K562 (cell line): ENCODE measurements at regions not wholly inside any gene's neighbourhood (a gene's known extent, or its start where the extent isn't known, plus 50 kb on each side); places are given as distances from the start of the nearest gene placed in this dataset.
A peak's percentile ranks its signal among the peaks of the same experiment; 100 is the strongest.

Experiments used
- ATAC-seq: fragments of 200-7000 bp; cut with Tn5 transposase; 3 replicates; pipeline ENCODE4 v1.9.1; 2020; ENCODE audit warnings: moderate library complexity
- BruUV-seq: library from RNA; stranded (reverse); fragments of 400-500 nt; replicated peaks from 2 replicates; lab custom pipeline; 2021; lab: Mats Ljungman, UMichigan
- CTCF ChIA-PET: fragments of 300-600 bp; formaldehyde crosslinking; extraction: SDS; loops from one replicate; lab custom pipeline; 2021; ENCODE audit warnings: low intra/inter-chr PET ratio; lab: Yijun Ruan, JAX
- POLR2A ChIA-PET: fragments of 300-600, 350-650 bp; sonication (Branson Sonifier 250); formaldehyde crosslinking; extraction: SDS; loops from one replicate; lab custom pipeline; 2021; ENCODE audit warnings: antibody characterized with exemption, inconsistent platforms; lab: Yijun Ruan, JAX
- DNase-seq, 4 experiments: peaks; one replicate each; pipeline versions ENCODE4 v3.0.0 to v3.0.0-alpha.2; 2011 to 2018; ENCODE audit warnings: low spot score in 3 of 4, mixed read lengths in 3 of 4; ENCODE audit errors: extremely low read depth in 1 of 4
- FAIRE-seq: peaks from 2 replicates; lab custom pipeline; 2011; peaks lifted over from hg19 to GRCh38; lab: Jason Lieb, UNC
- H2AFZ ChIP-seq: 2 replicates; pipeline ENCODE4 v1.6.0; 2011; ENCODE audit warnings: low read depth, low read length, control low read depth, inconsistent platforms
- H3K27ac ChIP-seq: fragments of 200-600 bp; 3 replicates; pipeline ENCODE4 v1.8.0; 2011; ENCODE audit warnings: low read depth, mild to moderate bottlenecking, control low read depth, inconsistent platforms, low read length, moderate library complexity, mixed read lengths; ENCODE audit errors: extremely low read depth
- H3K27me3 ChIP-seq, 2 experiments: fragments of 300-600 bp in 1 of 2; 2 replicates in 1 of 2; 3 replicates in 1 of 2; pipeline versions ENCODE4 v1.6.0 to v1.8.0; 2011; ENCODE audit warnings: inconsistent platforms in 2 of 2, low read length in 2 of 2, mild to moderate bottlenecking in 1 of 2, mixed read lengths in 1 of 2, moderate library complexity in 1 of 2; ENCODE audit not compliant: control insufficient read depth in 2 of 2, insufficient read depth in 2 of 2
- H3K36me3 ChIP-seq: fragments of 300-600 bp; 3 replicates; pipeline ENCODE4 v1.8.0; 2011; ENCODE audit warnings: mild to moderate bottlenecking, low read length, inconsistent platforms; ENCODE audit not compliant: control insufficient read depth, insufficient read depth
- H3K4me1 ChIP-seq, 2 experiments: fragments of 200-600 bp in 1 of 2; replicated peaks in 1 of 2; 2 replicates in 1 of 2; 3 replicates in 1 of 2; pipeline versions ENCODE4 v1.5.1 to v1.8.0; 2011; ENCODE audit warnings: inconsistent platforms in 2 of 2, low read length in 2 of 2, mild to moderate bottlenecking in 1 of 2, mixed read lengths in 1 of 2, moderate library complexity in 1 of 2; ENCODE audit not compliant: control insufficient read depth in 2 of 2, insufficient read depth in 2 of 2
- H3K4me2 ChIP-seq: 2 replicates; pipeline ENCODE4 v1.6.1; 2011; ENCODE audit warnings: low read length, control low read depth, inconsistent platforms, mixed read lengths; ENCODE audit not compliant: insufficient read depth
- H3K4me3 ChIP-seq: fragments of 200-600 bp; sonication (generic), shearing (Covaris generic); 2 replicates; pipeline ENCODE4 v1.5.1; 2016; ENCODE audit warnings: control low read depth, inconsistent platforms
- H3K79me2 ChIP-seq: fragments of 200-600 bp; 3 replicates; pipeline ENCODE4 v1.8.0; 2011; ENCODE audit warnings: low read length, inconsistent platforms; ENCODE audit not compliant: control insufficient read depth, insufficient read depth
- H3K9ac ChIP-seq, 2 experiments: 2 replicates each; pipeline versions ENCODE4 v1.6.0 to v1.6.1; 2011; ENCODE audit warnings: low read depth in 2 of 2, low read length in 2 of 2, control low read depth in 1 of 2, inconsistent platforms in 1 of 2, mild to moderate bottlenecking in 1 of 2, mixed read lengths in 1 of 2; ENCODE audit not compliant: insufficient read depth in 1 of 2
- H3K9me1 ChIP-seq: one replicate; pipeline ENCODE4 v1.6.0; 2011; ENCODE audit warnings: inconsistent platforms, mild to moderate bottlenecking, low read length, moderate library complexity; ENCODE audit not compliant: control insufficient read depth, insufficient read depth
- H3K9me3 ChIP-seq: replicated peaks from 2 replicates; pipeline ENCODE4 v1.5.1; 2011; ENCODE audit warnings: low read depth, low read length, inconsistent platforms; ENCODE audit not compliant: control insufficient read depth, insufficient read depth
- H4K20me1 ChIP-seq: replicated peaks from 2 replicates; pipeline ENCODE4 v1.6.1; 2011; ENCODE audit warnings: low read length, inconsistent platforms, mixed read lengths; ENCODE audit not compliant: control insufficient read depth, insufficient read depth
- PKNOX1 ChIP-seq: fragments of 450-650 bp; IDR thresholded peaks from 2 replicates; pipeline ENCODE4 v1.6.1; 2016
- RAD51 ChIP-seq: fragments of 450-650 bp; IDR thresholded peaks from 2 replicates; pipeline ENCODE4 v1.7.1; 2016; ENCODE audit warnings: low read depth, mild to moderate bottlenecking, borderline replicate concordance
- USF1 ChIP-seq: sonication (generic); formaldehyde crosslinking; IDR thresholded peaks from 2 replicates; pipeline ENCODE4 v1.9.0; 2022; ENCODE audit warnings: mild to moderate bottlenecking, missing genetic modification reagents
- USF2 ChIP-seq: sonication (generic); formaldehyde crosslinking; IDR thresholded peaks from 2 replicates; pipeline ENCODE4 v1.5.0; 2020; ENCODE audit warnings: missing genetic modification reagents
- ZBTB26 ChIP-seq: fragments of 450-650 bp; formaldehyde crosslinking; IDR thresholded peaks from 2 replicates; pipeline ENCODE4 v1.4.0; 2022; ENCODE audit warnings: missing genetic modification characterization
- WGBS: fragments of 100-300 bp; shearing (Covaris generic); methylation state at CpG from one replicate; pipeline ENCODE4 v1.1.6; 2016; ENCODE audit warnings: low coverage, mixed read lengths; ENCODE audit not compliant: insufficient coverage; ENCODE audit errors: missing lambda C conversion rate; 5-methylcytosine and 5-hydroxymethylcytosine counted together
- in situ Hi-C: fragments of 300-500 bp; cut with MboI; formaldehyde crosslinking; loops from 4 replicates; pipeline ENCODE4 v1.15.0; 2018; ENCODE audit warnings: inconsistent platforms, mixed read lengths
- intact Hi-C: fragments of 100-400 bp; cut with micrococcal nuclease; formaldehyde crosslinking; loops from 2 replicates; pipeline ENCODE4 v1.14.2; 2022

DNA sequence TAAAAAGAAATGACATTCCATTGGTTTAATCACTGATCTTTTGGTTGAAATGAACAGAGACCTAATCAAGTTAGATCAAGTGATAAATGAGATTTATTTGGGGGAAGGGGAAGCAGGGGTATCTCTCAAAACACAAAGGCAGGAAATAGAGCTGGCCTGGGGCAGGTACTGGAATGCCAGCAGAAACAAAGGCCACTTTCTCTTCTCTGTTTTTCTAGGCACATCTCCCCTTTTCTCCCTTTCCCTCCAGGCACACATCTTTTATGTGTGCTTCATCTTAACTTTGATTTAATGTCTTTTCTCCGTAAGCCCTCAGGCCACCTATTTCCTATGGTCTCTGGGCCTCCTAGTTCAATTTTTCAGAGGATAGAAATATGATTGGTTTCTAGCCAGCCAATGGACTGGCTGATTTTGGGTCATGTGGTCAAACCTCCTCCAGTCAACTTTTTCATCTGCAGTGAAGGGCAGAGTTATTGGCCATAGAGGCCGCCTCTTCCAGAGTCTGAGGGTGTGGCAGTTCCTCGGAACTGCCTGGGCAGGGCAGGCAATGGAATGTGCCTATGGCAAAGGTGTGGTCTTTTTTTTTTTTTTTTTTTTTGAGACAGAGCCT, 58.9 kb upstream of the FAM136A start:
- Histone ChIP-seq H3K9ac (no peak overlapping the region), H3K79me2 (no peaks in the 10 kb centered on the region), H3K36me3 (no peaks in the 10 kb centered on the region), H3K4me3 (no peak overlapping the region), H3K4me2 (no peak overlapping the region), H3K27ac (no peak overlapping the region), H4K20me1 (no peaks in the 10 kb centered on the region), H3K4me1 (no peaks in the 10 kb centered on the region), H3K9me1 (no peaks in the 10 kb centered on the region), H3K27me3 (peaks cover 6 to 26% of the 10 kb centered on the region in 2 experiments; a peak in 4 of 5 replicates), H2AFZ (no peak overlapping the region), H3K9me3 (no peaks in the 10 kb centered on the region)
- intact Hi-C loops: no loop called here
- ChIA-PET CTCF (interaction anchor here (0.7 kb wide), 1 partner anchor 408 kb away, joined by 3 read pairs; no protein-coding TSS in a partner anchor), POLR2A (no interaction called here)
- no peak for TF ChIP-seq ZBTB26
- TF ChIP-seq RAD51: peak; percentile 53; the same call in 1 of the 2 replicates
- peak; percentile 60; the same call in 1 of the 2 replicates for TF ChIP-seq PKNOX1
- peak; percentile 35; the same call in 1 of the 2 replicates for TF ChIP-seq USF1 (CRISPR knock-in tag)
- TF ChIP-seq USF2: peak; percentile 70
- in situ Hi-C loops: no loop called here
- WGBS: 0% methylated on average over 3 of the region's 3 CpGs
- DNase-seq (peak; percentile 23 to 53 (median 44)), FAIRE-seq (no peak), ATAC-seq (peak; percentile 67)
- no TSS peak for BruUV-seq
